ENCODE measurements at regions not wholly inside any gene's neighbourhood (a gene's known extent, or its start where the extent isn't known, plus 50 kb on each side); places are given as distances from the start of the nearest gene placed in this dataset.

GRCh38 chr13:85626603-85627002, 172.6 kb downstream of the SLITRK6 start:
- intact Hi-C loops (cut with DNase I): no loop called here
- no peak for DNase-seq (ENCODE audit: low spot score)
- ATAC-seq: no peak

- ATAC-seq: no peak
- intact Hi-C loops (cut with DNase I): no loop called here
- DNase-seq (ENCODE audit: low spot score): no peak
Observed at GRCh38 chr13:85619321-85619720, 179.9 kb downstream of the SLITRK6 start.

GRCh38 chr13:85618521-85618920, 180.7 kb downstream of the SLITRK6 start:
- DNase-seq (ENCODE audit: low spot score): no peak
- ATAC-seq: no peak
- intact Hi-C loops (cut with DNase I): no loop called here

- DNase-seq (ENCODE audit: low spot score) (no peak), ATAC-seq (no peak)
- intact Hi-C loops (cut with DNase I): no loop called here
Observed at GRCh38 chr13:85616275-85616674, 182.9 kb downstream of the SLITRK6 start.

- intact Hi-C loops (cut with DNase I): no loop called here
- DNase-seq (ENCODE audit: low spot score): no peak
- ATAC-seq: no peak
Observed at GRCh38 chr13:85615031-85615430, 184.2 kb downstream of the SLITRK6 start.

GRCh38 chr13:85610024-85610423, 189.2 kb downstream of the SLITRK6 start:
- ATAC-seq (no peak), DNase-seq (ENCODE audit: low spot score) (no peak)
- intact Hi-C loops (cut with DNase I): no loop called here

GRCh38 chr13:85608255-85608829, 190.9 kb downstream of the SLITRK6 start:
- DNase-seq (ENCODE audit: low spot score) (no peak), ATAC-seq (no peak)
- intact Hi-C loops (cut with DNase I): no loop called here

- intact Hi-C loops (cut with DNase I): no loop called here
- ATAC-seq (no peak), DNase-seq (ENCODE audit: low spot score) (no peak)
Observed at GRCh38 chr13:85603735-85604134, 195.5 kb downstream of the SLITRK6 start.

GRCh38 chr13:85601526-85601925, 197.7 kb downstream of the SLITRK6 start:
- DNase-seq (ENCODE audit: low spot score) (no peak), ATAC-seq (no peak)
- intact Hi-C loops (cut with DNase I): no loop called here

- ATAC-seq: no peak
- intact Hi-C loops (cut with DNase I): no loop called here
Observed at GRCh38 chr13:85597790-85598500, 201.3 kb downstream of the SLITRK6 start.

GRCh38 chr13:85592211-85592610, 207.0 kb downstream of the SLITRK6 start:
- intact Hi-C loops (cut with DNase I): no loop called here
- no peak for DNase-seq (ENCODE audit: low spot score)
- ATAC-seq: no peak

More at GRCh38 chr13:85597790-85598500, 201.3 kb downstream of the SLITRK6 start:
- DNase-seq (ENCODE audit: low spot score): no peak

- DNase-seq (ENCODE audit: low spot score) (no peak), ATAC-seq (no peak)
- intact Hi-C loops (cut with DNase I): no loop called here
Observed at GRCh38 chr13:85590231-85590931, 208.8 kb downstream of the SLITRK6 start.

GRCh38 chr13:85589021-85589420, 210.2 kb downstream of the SLITRK6 start:
- intact Hi-C loops (cut with DNase I): no loop called here
- DNase-seq (ENCODE audit: low spot score) (no peak), ATAC-seq (no peak)

- DNase-seq (ENCODE audit: low spot score) (no peak), ATAC-seq (no peak)
- intact Hi-C loops (cut with DNase I): no loop called here
Observed at GRCh38 chr13:85588359-85588758, 210.9 kb downstream of the SLITRK6 start.

GRCh38 chr13:85586856-85587255, 212.4 kb downstream of the SLITRK6 start:
- ATAC-seq (no peak), DNase-seq (ENCODE audit: low spot score) (no peak)
- intact Hi-C loops (cut with DNase I): no loop called here

GRCh38 chr13:85586422-85586831, 212.8 kb downstream of the SLITRK6 start:
- intact Hi-C loops (cut with DNase I): no loop called here
- ATAC-seq (no peak), DNase-seq (ENCODE audit: low spot score) (no peak)

GRCh38 chr13:85582890-85583289, 216.3 kb downstream of the SLITRK6 start:
- intact Hi-C loops (cut with DNase I): no loop called here
- ATAC-seq: no peak
- no peak for DNase-seq (ENCODE audit: low spot score)

GRCh38 chr13:85575110-85575509, 224.1 kb downstream of the SLITRK6 start:
- ATAC-seq: no peak
- DNase-seq (ENCODE audit: low spot score): no peak
- intact Hi-C loops (cut with DNase I): no loop called here

- no peak for ATAC-seq
- intact Hi-C loops (cut with DNase I): no loop called here
Observed at GRCh38 chr13:85567909-85568308, 231.3 kb downstream of the SLITRK6 start.

GRCh38 chr13:85565652-85566051, 233.6 kb downstream of the SLITRK6 start:
- ATAC-seq (no peak), DNase-seq (ENCODE audit: low spot score) (no peak)
- intact Hi-C loops (cut with DNase I): no loop called here

More at GRCh38 chr13:85567909-85568308, 231.3 kb downstream of the SLITRK6 start:
- no peak for DNase-seq (ENCODE audit: low spot score)

All from sciatic nerve (tissue), 2 donors.